Liver (tissue), 8 donors: ENCODE measurements at regions not wholly inside any gene's neighbourhood (a gene's known extent, or its start where the extent isn't known, plus 50 kb on each side); places are given as distances from the start of the nearest gene placed in this dataset.

Experiments used
- DNase-seq: peaks from one replicate; pipeline ENCODE4 v3.0.0-alpha.2; 2017; ENCODE audit warnings: low spot score
- H3K27ac ChIP-seq, 2 donors: one replicate each; pipeline ENCODE4 v1.7.0; 2013; ENCODE audit warnings: inconsistent platforms in 2 of 2, low read length in 2 of 2, control low read depth in 1 of 2, low read depth in 1 of 2, mild to moderate bottlenecking in 1 of 2
- H3K27me3 ChIP-seq, 4 donors: one replicate each; pipeline versions ENCODE4 v1.6.1 to v1.7.0; 2013; ENCODE audit warnings: low read length in 3 of 4, inconsistent platforms in 1 of 4, mild to moderate bottlenecking in 1 of 4, moderate library complexity in 1 of 4; ENCODE audit not compliant: control insufficient read depth in 4 of 4, insufficient read depth in 4 of 4
- H3K36me3 ChIP-seq, 4 donors: one replicate each; pipeline versions ENCODE4 v1.6.1 to v1.7.0; 2013; ENCODE audit warnings: low read length in 3 of 4, mild to moderate bottlenecking in 3 of 4, low read depth in 1 of 4, moderate library complexity in 1 of 4; ENCODE audit not compliant: control insufficient read depth in 4 of 4, insufficient read depth in 3 of 4
- H3K4me1 ChIP-seq, 4 donors: one replicate each; pipeline versions ENCODE4 v1.6.1 to v1.7.0; 2013; ENCODE audit warnings: low read length in 3 of 4, mild to moderate bottlenecking in 3 of 4, moderate library complexity in 1 of 4; ENCODE audit not compliant: control insufficient read depth in 4 of 4, insufficient read depth in 4 of 4
- H3K4me3 ChIP-seq, 3 donors: one replicate each; pipeline versions ENCODE4 v1.6.1 to v1.7.0; 2013; ENCODE audit warnings: low read length in 3 of 3, control low read depth in 1 of 3, low read depth in 1 of 3, mild to moderate bottlenecking in 1 of 3
- H3K9ac ChIP-seq, 2 donors: one replicate each; pipeline ENCODE4 v1.7.0; 2013; ENCODE audit warnings: low read length in 2 of 2, mild to moderate bottlenecking in 2 of 2, moderate library complexity in 2 of 2, control low read depth in 1 of 2, low read depth in 1 of 2
- H3K9me3 ChIP-seq, 4 donors: one replicate each; pipeline versions ENCODE4 v1.6.1 to v1.7.0; 2013; ENCODE audit warnings: low read length in 3 of 4; ENCODE audit not compliant: control insufficient read depth in 4 of 4
- ATF3 ChIP-seq: IDR thresholded peaks from 2 replicates; pipeline ENCODE4 v1.6.1; 2016; ENCODE audit warnings: antibody characterized with exemption
- CTCF ChIP-seq: fragments of 150-350 bp; IDR thresholded peaks from 2 replicates; pipeline ENCODE4 v1.5.1; 2017; ENCODE audit warnings: improper control_type of control experiment, low read depth, low read length; ENCODE audit not compliant: missing input control
- EGR1 ChIP-seq, 2 donors: IDR thresholded peaks; 2 replicates each; pipeline ENCODE4 v1.6.1; 2016 to 2018; ENCODE audit warnings: antibody characterized with exemption in 2 of 2, low read depth in 2 of 2
- FOXA1 ChIP-seq: IDR thresholded peaks from 2 replicates; pipeline ENCODE4 v1.6.1; 2016; ENCODE audit warnings: antibody characterized with exemption
- FOXA2 ChIP-seq: IDR thresholded peaks from 2 replicates; pipeline ENCODE4 v1.6.1; 2016; ENCODE audit warnings: antibody characterized with exemption
- GABPA ChIP-seq, 2 donors: IDR thresholded peaks in 1 of 2; conservative IDR thresholded peaks in 1 of 2; 2 replicates each; pipeline ENCODE4 v1.6.1; 2016; ENCODE audit warnings: antibody characterized with exemption in 2 of 2, mild to moderate bottlenecking in 1 of 2, moderate library complexity in 1 of 2
- HNF4A ChIP-seq, 2 donors: conservative IDR thresholded peaks; 2 replicates each; pipeline ENCODE4 v1.6.1; 2016; ENCODE audit warnings: antibody characterized with exemption in 2 of 2, mild to moderate bottlenecking in 2 of 2
- HNF4G ChIP-seq: IDR thresholded peaks from 2 replicates; pipeline ENCODE4 v1.6.1; 2016; ENCODE audit warnings: antibody characterized with exemption
- JUND ChIP-seq, 2 donors: IDR thresholded peaks; 2 replicates each; pipeline ENCODE4 v1.6.1; 2016; ENCODE audit warnings: antibody characterized with exemption in 2 of 2
- MAX ChIP-seq: IDR thresholded peaks from 2 replicates; pipeline ENCODE4 v1.6.1; 2016; ENCODE audit warnings: antibody characterized with exemption
- NR2F2 ChIP-seq: IDR thresholded peaks from 2 replicates; pipeline ENCODE4 v1.6.1; 2016; ENCODE audit warnings: antibody characterized with exemption
- RAD21 ChIP-seq, 2 donors: IDR thresholded peaks; 2 replicates each; pipeline ENCODE4 v1.6.1; 2016; ENCODE audit warnings: antibody characterized with exemption in 2 of 2, mild to moderate bottlenecking in 2 of 2
- REST ChIP-seq: IDR thresholded peaks from 2 replicates; pipeline ENCODE4 v1.6.1; 2016; ENCODE audit warnings: antibody characterized with exemption, mild to moderate bottlenecking
- RXRA ChIP-seq, 2 donors: IDR thresholded peaks; 2 replicates each; pipeline ENCODE4 v1.6.1; 2017 to 2018; ENCODE audit warnings: antibody characterized with exemption in 2 of 2, mild to moderate bottlenecking in 1 of 2
- SP1 ChIP-seq: IDR thresholded peaks from 2 replicates; pipeline ENCODE4 v1.6.1; 2018; ENCODE audit warnings: antibody characterized with exemption, mild to moderate bottlenecking
- ZBTB33 ChIP-seq: IDR thresholded peaks from 2 replicates; pipeline ENCODE4 v1.6.1; 2016; ENCODE audit warnings: antibody characterized with exemption
- WGBS: extraction: QIAGEN DNeasy Blood & Tissue Kit; methylation state at CpG from one replicate; pipeline ENCODE4 v1.1.7; 2013; 5-methylcytosine and 5-hydroxymethylcytosine counted together
- donor health status: healthy.
- donor health status: healthy.
- donor health status: healthy.
- donor health status: healthy.
- donor health status: healthy.

GRCh38 chr22:22946131-22946530 is 58.5 kb downstream of the IGLL5 start:
- Histone ChIP-seq H3K27ac (no peak overlapping the region), H3K27me3 (no peaks in the 10 kb centered on the region), H3K4me1 (no peaks in the 10 kb centered on the region)

GRCh38 chr22:22948651-22949571 is 61.3 kb downstream of the IGLL5 start:
- Histone ChIP-seq H3K36me3 (no peaks in the 10 kb centered on the region), H3K4me3 (no peak overlapping the region), H3K27ac (no peak overlapping the region), H3K27me3 (no peaks in the 10 kb centered on the region), H3K9ac (no peak overlapping the region), H3K9me3 (no peaks in the 10 kb centered on the region), H3K4me1 (no peaks in the 10 kb centered on the region)
- TF ChIP-seq JUND (IDR thresholded peaks at IDR 0.05) (no peak), RXRA (IDR thresholded peaks at IDR 0.05) (no peak), ATF3 (no peak), SP1 (no peak), MAX (no peak), HNF4A (conservative IDR thresholded peaks at IDR 0.05) (no peak), ZBTB33 (no peak), EGR1 (IDR thresholded peaks at IDR 0.05; ENCODE audit: low read depth in 2 of 2) (no peak), REST (no peak), HNF4G (no peak), FOXA1 (no peak), GABPA (IDR thresholded peaks at IDR 0.05 in 1 of 2, conservative IDR thresholded peaks at IDR 0.05 in 1 of 2) (no peak), FOXA2 (no peak), CTCF (no peak)
- DNase-seq: peak; percentile 20
- 87% methylated on average over 10 of the region's 10 CpGs for WGBS

More at GRCh38 chr22:22946131-22946530, 58.5 kb downstream of the IGLL5 start:
- no peaks in the 10 kb centered on the region for H3K9me3 ChIP-seq
- no peak for TF ChIP-seq RAD21 (IDR thresholded peaks at IDR 0.05)
- no peak for TF ChIP-seq ZBTB33
- no peak for TF ChIP-seq HNF4G
- TF ChIP-seq SP1: no peak
- no peak for TF ChIP-seq JUND (IDR thresholded peaks at IDR 0.05)
- TF ChIP-seq EGR1 (IDR thresholded peaks at IDR 0.05; ENCODE audit: low read depth in 2 of 2): no peak
- no peak for TF ChIP-seq NR2F2
- WGBS: 73% methylated on average over 5 of the region's 5 CpGs
- H3K9ac ChIP-seq: no peak overlapping the region
- no peak for DNase-seq
- H3K4me3 ChIP-seq: no peak overlapping the region
- no peaks in the 10 kb centered on the region for H3K36me3 ChIP-seq
